EL (cell line): ENCODE measurements at regions not wholly inside any gene's neighbourhood (a gene's known extent, or its start where the extent isn't known, plus 50 kb on each side); places are given as distances from the start of the nearest gene placed in this dataset.

ENCODE experiments used
- DNase-seq: peaks from one replicate; pipeline ENCODE4 v3.0.0-alpha.2; 2016

- DNase-seq = no peak
These were observed 204.5 kb upstream of the PHYHIPL start for GRCh38 chr10:58971796-58972491.

GRCh38 chr10:58972576-58973234, 203.7 kb upstream of the PHYHIPL start:
- no peak for DNase-seq

- DNase-seq = no peak
These were observed 203.2 kb upstream of the PHYHIPL start for GRCh38 chr10:58973235-58973595.

GRCh38 chr10:58976254-58976653, 200.2 kb upstream of the PHYHIPL start:
- DNase-seq = no peak

- no peak for DNase-seq
These were observed 196.7 kb upstream of the PHYHIPL start for GRCh38 chr10:58979711-58980110.

GRCh38 chr10:58980826-58981415, 195.5 kb upstream of the PHYHIPL start:
- no peak for DNase-seq

GRCh38 chr10:58981846-58982245, 194.6 kb upstream of the PHYHIPL start:
- DNase-seq = no peak

GRCh38 chr10:58982470-58983239, 193.8 kb upstream of the PHYHIPL start:
- no peak for DNase-seq

- DNase-seq = no peak
These were observed 191.2 kb upstream of the PHYHIPL start for GRCh38 chr10:58985216-58985615.

GRCh38 chr10:58989486-58990039, 186.9 kb upstream of the PHYHIPL start:
- no peak for DNase-seq

- no peak for DNase-seq
These were observed 185.8 kb upstream of the PHYHIPL start for GRCh38 chr10:58990693-58991092.

GRCh38 chr10:58991856-58992255, 184.6 kb upstream of the PHYHIPL start:
- no peak for DNase-seq

- no peak for DNase-seq
These were observed 183.5 kb upstream of the PHYHIPL start for GRCh38 chr10:58992830-58993460.

- DNase-seq = no peak
These were observed 182.8 kb upstream of the PHYHIPL start for GRCh38 chr10:58993480-58994221.

GRCh38 chr10:58994226-58995057, 182.0 kb upstream of the PHYHIPL start:
- DNase-seq = peak; percentile 13

- no peak for DNase-seq
These were observed 181.3 kb upstream of the PHYHIPL start for GRCh38 chr10:58995058-58995596.

GRCh38 chr10:58996063-58996462, 180.4 kb upstream of the PHYHIPL start:
- no peak for DNase-seq

GRCh38 chr10:58996866-58997265, 179.6 kb upstream of the PHYHIPL start:
- DNase-seq = no peak

- DNase-seq = no peak
These were observed 177.3 kb upstream of the PHYHIPL start for GRCh38 chr10:58998924-58999713.
